ENCODE measurements at regions not wholly inside any gene's neighbourhood (a gene's known extent, or its start where the extent isn't known, plus 50 kb on each side); places are given as distances from the start of the nearest gene placed in this dataset.

DNA sequence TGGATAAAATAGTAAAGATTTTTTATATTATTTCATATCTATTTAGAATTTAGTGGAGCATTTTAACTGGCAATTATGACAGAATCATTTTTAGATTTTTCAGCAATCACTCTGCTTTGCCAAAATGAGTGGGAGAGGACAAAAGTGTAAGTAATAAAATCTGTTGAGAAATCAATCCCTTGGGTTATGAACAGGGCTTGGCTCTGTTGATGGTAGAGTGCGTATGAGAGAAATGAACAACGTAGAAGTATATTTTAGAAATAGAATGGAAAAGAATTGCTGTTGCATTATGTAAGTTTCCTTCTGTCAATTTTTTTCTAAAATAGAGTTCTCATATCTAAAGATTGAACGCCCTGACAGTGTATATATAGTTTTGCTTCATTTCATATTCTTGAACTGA lies 154.1 kb upstream of the PRDM9 start:
- no peak for TF ChIP-seq CTCF (IDR thresholded peaks at IDR 0.05; ENCODE audit: low read depth, low read length)
- Histone ChIP-seq H3K27me3 (no peaks in the 10 kb centered on the region; the same call in 1 of the 2 replicates), H3K36me3 (no peaks in the 10 kb centered on the region), H3K4me1 (no peaks in the 10 kb centered on the region), H3K9me3 (no peaks in the 10 kb centered on the region), H3K4me3 (ENCODE audit: low read depth, low read length) (no peak overlapping the region)
- DNase-seq, result no peak

DNA sequence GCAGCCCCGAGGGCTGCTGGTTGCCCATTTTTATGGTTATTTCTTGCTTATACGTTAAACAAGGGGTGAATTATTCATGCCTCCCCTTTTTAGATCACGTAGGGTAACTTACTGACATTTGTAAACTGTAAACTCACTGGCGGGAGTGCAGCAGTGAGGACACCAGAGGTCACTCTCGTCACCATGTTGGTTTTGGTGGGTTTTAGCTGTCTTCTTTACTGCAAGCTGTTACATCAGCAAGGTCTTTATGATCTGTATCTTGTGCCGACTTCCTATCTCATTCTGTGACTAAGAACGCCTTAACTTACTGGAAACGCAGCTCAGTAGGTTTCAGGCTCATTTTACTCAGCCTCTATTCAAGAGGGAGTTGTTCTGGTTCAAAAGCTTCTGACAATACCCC lies 155.0 kb upstream of the PRDM9 start:
- peak; percentile 28; the same call in 1 of the 2 replicates for TF ChIP-seq CTCF (IDR thresholded peaks at IDR 0.05; ENCODE audit: low read depth, low read length)
- H3K9me3 ChIP-seq, result no peaks in the 10 kb centered on the region
- no peaks in the 10 kb centered on the region for H3K4me1 ChIP-seq
- no peak for DNase-seq
- H3K4me3 ChIP-seq (ENCODE audit: low read depth, low read length), result no peak overlapping the region
- H3K36me3 ChIP-seq, result no peaks in the 10 kb centered on the region
- H3K27me3 ChIP-seq, result no peaks in the 10 kb centered on the region; the same call in 1 of the 2 replicates

GRCh38 chr5:23343121-23343520 lies 164.3 kb upstream of the PRDM9 start:
- Histone ChIP-seq H3K4me3 (ENCODE audit: low read depth, low read length) (no peak overlapping the region), H3K4me1 (no peaks in the 10 kb centered on the region), H3K27me3 (no peaks in the 10 kb centered on the region), H3K36me3 (no peaks in the 10 kb centered on the region), H3K9me3 (no peaks in the 10 kb centered on the region)
- DNase-seq, result no peak
- no peak for TF ChIP-seq CTCF (IDR thresholded peaks at IDR 0.05; ENCODE audit: low read depth, low read length)

GRCh38 chr5:23332650-23333251 lies 174.7 kb upstream of the PRDM9 start:
- Histone ChIP-seq H3K9me3 (no peaks in the 10 kb centered on the region), H3K27me3 (no peaks in the 10 kb centered on the region), H3K36me3 (no peaks in the 10 kb centered on the region), H3K4me3 (ENCODE audit: low read depth, low read length) (no peak overlapping the region), H3K4me1 (no peaks in the 10 kb centered on the region)
- peak; percentile 36 for TF ChIP-seq CTCF (IDR thresholded peaks at IDR 0.05; ENCODE audit: low read depth, low read length)
- no peak for DNase-seq

DNA sequence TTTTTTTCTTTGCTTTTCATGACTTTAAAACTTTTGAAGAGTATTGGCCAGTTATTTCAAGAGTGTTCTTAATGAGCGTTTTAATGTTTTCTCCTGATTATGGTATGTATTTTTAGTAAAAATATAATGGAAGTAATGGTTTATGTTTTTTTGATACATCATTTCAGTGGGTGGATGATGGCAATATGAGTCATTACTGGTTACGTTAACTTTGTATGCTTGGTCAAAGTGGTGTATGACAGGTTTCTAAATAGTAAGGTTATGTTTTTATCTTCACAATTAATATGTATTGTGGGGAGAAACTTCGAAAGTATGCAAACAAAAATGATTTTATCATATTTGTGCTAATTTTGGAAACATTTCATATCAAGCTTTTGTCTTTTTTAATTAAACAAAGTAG lies 176.7 kb upstream of the PRDM9 start:
- Histone ChIP-seq H3K4me3 (ENCODE audit: low read depth, low read length) (no peak overlapping the region), H3K4me1 (no peaks in the 10 kb centered on the region), H3K36me3 (no peaks in the 10 kb centered on the region), H3K9me3 (no peaks in the 10 kb centered on the region), H3K27me3 (no peaks in the 10 kb centered on the region)
- no peak for TF ChIP-seq CTCF (IDR thresholded peaks at IDR 0.05; ENCODE audit: low read depth, low read length)
- DNase-seq, result no peak

- H3K27me3 ChIP-seq, result no peaks in the 10 kb centered on the region
Observed at GRCh38 chr5:23319901-23320300, 187.5 kb upstream of the PRDM9 start.

More at GRCh38 chr5:23319901-23320300, 187.5 kb upstream of the PRDM9 start:
- no peak overlapping the region for H3K4me3 ChIP-seq (ENCODE audit: low read depth, low read length)
- TF ChIP-seq CTCF (IDR thresholded peaks at IDR 0.05; ENCODE audit: low read depth, low read length), result no peak
- H3K4me1 ChIP-seq, result no peaks in the 10 kb centered on the region
- H3K36me3 ChIP-seq, result no peaks in the 10 kb centered on the region
- no peaks in the 10 kb centered on the region for H3K9me3 ChIP-seq
- no peak for DNase-seq

Data from BE2C (cell line).